SJSA1 (cell line): ENCODE measurements at regions not wholly inside any gene's neighbourhood (a gene's known extent, or its start where the extent isn't known, plus 50 kb on each side); places are given as distances from the start of the nearest gene placed in this dataset.

Experiments used
- DNase-seq, 2 experiments: peaks; one replicate each; pipeline ENCODE4 v3.0.0-alpha.2; 2015 to 2020; ENCODE audit warnings: low spot score in 2 of 2, low read depth in 1 of 2
- H3K27ac ChIP-seq: fragments of 250-450 bp; sonication (Bioruptor Pico); 2 replicates; pipeline ENCODE4 v1.5.1; 2020; ENCODE audit warnings: mild to moderate bottlenecking, moderate library complexity
- H3K27me3 ChIP-seq: fragments of 250-450 bp; sonication (Bioruptor Pico); replicated peaks from 2 replicates; pipeline ENCODE4 v1.5.1; 2020; ENCODE audit warnings: mild to moderate bottlenecking, moderate library complexity
- H3K36me3 ChIP-seq: fragments of 250-450 bp; sonication (Bioruptor Pico); 2 replicates; pipeline ENCODE4 v1.5.1; 2020; ENCODE audit warnings: mild to moderate bottlenecking
- H3K4me1 ChIP-seq: fragments of 250-450 bp; sonication (Bioruptor Pico); replicated peaks from 2 replicates; pipeline ENCODE4 v1.6.1; 2021; ENCODE audit warnings: mild to moderate bottlenecking
- H3K4me3 ChIP-seq: fragments of 250-450 bp; sonication (Bioruptor Pico); 2 replicates; pipeline ENCODE4 v1.5.1; 2020; ENCODE audit warnings: mild to moderate bottlenecking
- H3K9me3 ChIP-seq: fragments of 250-450 bp; sonication (Bioruptor Pico); replicated peaks from 2 replicates; pipeline ENCODE4 v1.5.1; 2020; ENCODE audit warnings: mild to moderate bottlenecking

GRCh38 chr17:51430591-51430990 is 170.2 kb downstream of the UTP18 start:
- H3K27me3 ChIP-seq: no peaks in the 10 kb centered on the region
- H3K4me1 ChIP-seq: no peaks in the 10 kb centered on the region
- H3K36me3 ChIP-seq: no peaks in the 10 kb centered on the region
- H3K4me3 ChIP-seq: no peak overlapping the region
- H3K27ac ChIP-seq: no peak overlapping the region
- peak in 1 of 2 experiments; percentile 13 for DNase-seq
- no peaks in the 10 kb centered on the region for H3K9me3 ChIP-seq

- no peak overlapping the region for H3K27ac ChIP-seq
- H3K36me3 ChIP-seq: no peaks in the 10 kb centered on the region
- H3K9me3 ChIP-seq: no peaks in the 10 kb centered on the region
- no peak for DNase-seq
- no peaks in the 10 kb centered on the region for H3K4me1 ChIP-seq
- H3K27me3 ChIP-seq: no peaks in the 10 kb centered on the region
- no peak overlapping the region for H3K4me3 ChIP-seq
Observed at GRCh38 chr17:51434434-51435170, 174.3 kb downstream of the UTP18 start.

- H3K27me3 ChIP-seq: no peaks in the 10 kb centered on the region
- no peaks in the 10 kb centered on the region; the same call in 1 of the 2 replicates for H3K9me3 ChIP-seq
- H3K4me1 ChIP-seq: no peaks in the 10 kb centered on the region
- H3K36me3 ChIP-seq: no peaks in the 10 kb centered on the region
- no peak for DNase-seq
- H3K4me3 ChIP-seq: no peak overlapping the region
- no peak overlapping the region for H3K27ac ChIP-seq
Observed at GRCh38 chr17:51435171-51435552, 174.8 kb downstream of the UTP18 start.

GRCh38 chr17:51435641-51436091 is 175.3 kb downstream of the UTP18 start:
- no peaks in the 10 kb centered on the region; the same call in 1 of the 2 replicates for H3K9me3 ChIP-seq
- H3K27ac ChIP-seq: no peak overlapping the region
- H3K4me3 ChIP-seq: no peak overlapping the region
- no peaks in the 10 kb centered on the region for H3K36me3 ChIP-seq
- H3K27me3 ChIP-seq: no peaks in the 10 kb centered on the region
- H3K4me1 ChIP-seq: no peaks in the 10 kb centered on the region
- peak; percentile 24 to 61 for DNase-seq

GRCh38 chr17:51439395-51440229 is 179.3 kb downstream of the UTP18 start:
- Histone ChIP-seq H3K36me3 (no peaks in the 10 kb centered on the region), H3K27ac (no peak overlapping the region), H3K27me3 (no peaks in the 10 kb centered on the region; the same call in 1 of the 2 replicates), H3K9me3 (no peaks in the 10 kb centered on the region; the same call in 1 of the 2 replicates), H3K4me1 (no peaks in the 10 kb centered on the region), H3K4me3 (no peak overlapping the region)
- peak in 1 of 2 experiments; percentile 46 for DNase-seq

- no peak overlapping the region for H3K4me3 ChIP-seq
- no peaks in the 10 kb centered on the region for H3K4me1 ChIP-seq
- no peaks in the 10 kb centered on the region; the same call in 1 of the 2 replicates for H3K27me3 ChIP-seq
- H3K27ac ChIP-seq: no peak overlapping the region
- H3K9me3 ChIP-seq: no peaks in the 10 kb centered on the region; the same call in 1 of the 2 replicates
- DNase-seq: no peak
- H3K36me3 ChIP-seq: no peaks in the 10 kb centered on the region
Observed at GRCh38 chr17:51441431-51441830, 181.1 kb downstream of the UTP18 start.

GRCh38 chr17:51442088-51442865 is 181.9 kb downstream of the UTP18 start:
- no peaks in the 10 kb centered on the region for H3K4me1 ChIP-seq
- H3K36me3 ChIP-seq: no peaks in the 10 kb centered on the region
- DNase-seq: no peak
- no peaks in the 10 kb centered on the region; the same call in 1 of the 2 replicates for H3K9me3 ChIP-seq
- H3K27me3 ChIP-seq: no peaks in the 10 kb centered on the region; the same call in 1 of the 2 replicates
- H3K27ac ChIP-seq: no peak overlapping the region
- no peak overlapping the region for H3K4me3 ChIP-seq

- no peaks in the 10 kb centered on the region for H3K4me1 ChIP-seq
- H3K9me3 ChIP-seq: no peaks in the 10 kb centered on the region; the same call in 1 of the 2 replicates
- no peaks in the 10 kb centered on the region for H3K36me3 ChIP-seq
- no peaks in the 10 kb centered on the region; the same call in 1 of the 2 replicates for H3K27me3 ChIP-seq
- H3K4me3 ChIP-seq: no peak overlapping the region
- DNase-seq: no peak
- no peak overlapping the region for H3K27ac ChIP-seq
Observed at GRCh38 chr17:51443646-51444045, 183.3 kb downstream of the UTP18 start.

GRCh38 chr17:51445946-51446345 is 185.6 kb downstream of the UTP18 start:
- H3K4me3 ChIP-seq: no peak overlapping the region
- H3K27me3 ChIP-seq: no peaks in the 10 kb centered on the region; the same call in none of the 2 replicates
- no peaks in the 10 kb centered on the region for H3K36me3 ChIP-seq

GRCh38 chr17:51454456-51454978 is 194.2 kb downstream of the UTP18 start:
- no peak for DNase-seq
- H3K36me3 ChIP-seq: no peaks in the 10 kb centered on the region
- H3K9me3 ChIP-seq: no peaks in the 10 kb centered on the region
- H3K4me3 ChIP-seq: no peak overlapping the region
- peaks cover 5% of the 10 kb centered on the region; the same call in 1 of the 2 replicates for H3K27me3 ChIP-seq
- H3K27ac ChIP-seq: no peak overlapping the region
- H3K4me1 ChIP-seq: no peaks in the 10 kb centered on the region

More at GRCh38 chr17:51445946-51446345, 185.6 kb downstream of the UTP18 start:
- DNase-seq: no peak
- Histone ChIP-seq H3K9me3 (no peaks in the 10 kb centered on the region), H3K27ac (no peak overlapping the region), H3K4me1 (no peaks in the 10 kb centered on the region)

- Histone ChIP-seq H3K4me3 (no peak overlapping the region), H3K4me1 (no peaks in the 10 kb centered on the region), H3K27me3 (peaks cover 5% of the 10 kb centered on the region; the same call in 1 of the 2 replicates), H3K36me3 (no peaks in the 10 kb centered on the region), H3K9me3 (no peaks in the 10 kb centered on the region), H3K27ac (no peak overlapping the region)
- DNase-seq: no peak
Observed at GRCh38 chr17:51455211-51455610, 194.9 kb downstream of the UTP18 start.

GRCh38 chr17:51455931-51456330 is 195.6 kb downstream of the UTP18 start:
- no peaks in the 10 kb centered on the region for H3K36me3 ChIP-seq
- H3K4me1 ChIP-seq: no peaks in the 10 kb centered on the region
- DNase-seq: no peak
- no peak overlapping the region for H3K4me3 ChIP-seq
- peaks cover 5% of the 10 kb centered on the region; the same call in 1 of the 2 replicates for H3K27me3 ChIP-seq
- no peak overlapping the region for H3K27ac ChIP-seq
- no peaks in the 10 kb centered on the region for H3K9me3 ChIP-seq

- no peaks in the 10 kb centered on the region for H3K36me3 ChIP-seq
- no peak for DNase-seq
- H3K4me1 ChIP-seq: no peaks in the 10 kb centered on the region
- no peak overlapping the region for H3K4me3 ChIP-seq
- no peak overlapping the region for H3K27ac ChIP-seq
- no peaks in the 10 kb centered on the region for H3K9me3 ChIP-seq
- H3K27me3 ChIP-seq: peaks cover 5% of the 10 kb centered on the region; the same call in 1 of the 2 replicates
Observed at GRCh38 chr17:51456942-51457341, 196.6 kb downstream of the UTP18 start.
